ENCODE measurements at regions not wholly inside any gene's neighbourhood (a gene's known extent, or its start where the extent isn't known, plus 50 kb on each side); places are given as distances from the start of the nearest gene placed in this dataset.

DNA sequence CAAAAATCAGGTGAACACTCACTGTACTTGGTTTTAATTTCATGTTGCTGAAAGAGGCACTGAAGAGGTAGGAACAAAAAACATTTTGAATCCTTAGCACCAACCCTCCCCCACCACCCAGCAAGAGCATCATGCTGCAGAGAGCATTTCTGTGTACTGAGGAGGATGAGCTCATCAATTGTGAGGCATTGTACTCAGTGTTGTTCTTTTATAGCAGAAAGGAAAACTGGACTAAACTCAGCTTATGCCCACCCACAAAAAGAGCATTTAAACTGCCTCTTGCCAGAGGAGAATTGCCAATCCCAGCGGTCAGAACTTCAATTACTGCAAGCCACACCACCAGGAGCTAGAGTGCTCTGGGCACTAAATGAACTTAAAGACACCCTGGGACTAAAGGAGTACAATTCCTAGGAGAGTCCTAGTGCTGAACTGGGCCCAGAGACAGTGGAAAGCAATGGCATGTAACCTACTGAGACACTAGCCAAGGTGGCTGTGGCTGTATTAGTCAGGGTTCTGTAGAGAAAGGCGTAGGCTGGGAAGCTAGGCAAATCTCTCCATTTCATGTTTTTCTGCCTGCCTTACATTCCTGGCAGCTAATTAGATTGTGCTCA, 280.7 kb upstream of the KLHL4 start:
- peak in 18 of 42 donors; percentile 0 to 57 (median 17) for DNase-seq
- intact Hi-C loops (cut with DNase I) = no loop called here

- DNase-seq = no peak
- intact Hi-C loops (cut with DNase I) = no loop called here
Measured at GRCh38 chrX:87265518-87265917, 252.1 kb upstream of the KLHL4 start.

DNA sequence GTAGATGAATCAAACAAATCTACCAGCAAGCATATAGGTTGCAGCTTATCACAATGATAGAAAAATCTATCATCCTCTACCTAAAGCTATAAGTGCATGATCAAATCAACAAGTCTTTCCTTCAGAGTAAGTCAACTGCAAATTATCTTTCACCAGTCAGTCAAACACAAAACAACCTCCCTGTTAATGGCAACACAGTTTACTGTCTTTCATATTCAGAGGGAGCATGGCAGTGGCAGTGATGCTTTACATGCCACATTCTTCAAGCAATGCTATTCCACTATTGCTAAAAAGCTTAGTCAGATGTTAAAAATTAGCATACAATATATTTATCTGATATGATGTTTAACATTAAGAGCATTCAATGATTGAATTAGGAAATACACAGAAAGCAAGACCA, 245.1 kb upstream of the KLHL4 start:
- DNase-seq = no peak
- intact Hi-C loops (cut with DNase I) = no loop called here

GRCh38 chrX:87299563-87300160, 217.9 kb upstream of the KLHL4 start:
- intact Hi-C loops (cut with DNase I) = no loop called here
- peak in 10 of 42 donors; percentile 2 to 47 (median 12) for DNase-seq

DNA sequence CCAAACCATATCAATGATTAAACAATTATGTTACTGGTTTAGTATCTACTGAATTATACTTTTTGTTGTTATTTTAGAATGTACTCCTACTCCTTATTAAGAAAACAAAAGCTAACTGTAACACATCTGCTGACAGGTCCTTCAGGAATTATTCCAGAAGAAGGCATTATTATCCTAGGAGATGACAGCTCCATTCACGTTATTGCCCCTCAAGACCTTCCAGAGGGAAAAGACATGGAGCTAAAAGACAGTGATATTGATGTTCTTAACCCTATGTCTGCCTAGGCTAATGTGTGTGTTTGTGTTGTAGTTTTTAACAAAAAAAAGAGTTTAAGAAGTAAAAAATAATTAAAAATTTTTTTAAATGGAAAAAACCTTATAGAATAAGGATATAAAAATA, 206.8 kb upstream of the KLHL4 start:
- no peak for DNase-seq
- intact Hi-C loops (cut with DNase I) = no loop called here

- intact Hi-C loops (cut with DNase I) = no loop called here
- no peak for DNase-seq
Measured at GRCh38 chrX:87327267-87327666, 190.3 kb upstream of the KLHL4 start.

- no peak for DNase-seq
- intact Hi-C loops (cut with DNase I) = no loop called here
Measured at GRCh38 chrX:87337267-87337666, 180.3 kb upstream of the KLHL4 start.

GRCh38 chrX:87338510-87338909, 179.1 kb upstream of the KLHL4 start:
- peak in 1 of 42 donors; percentile 5 for DNase-seq
- intact Hi-C loops (cut with DNase I) = no loop called here

- no peak for DNase-seq
- intact Hi-C loops (cut with DNase I) = no loop called here
Measured at GRCh38 chrX:87370865-87371264, 146.7 kb upstream of the KLHL4 start.

DNA sequence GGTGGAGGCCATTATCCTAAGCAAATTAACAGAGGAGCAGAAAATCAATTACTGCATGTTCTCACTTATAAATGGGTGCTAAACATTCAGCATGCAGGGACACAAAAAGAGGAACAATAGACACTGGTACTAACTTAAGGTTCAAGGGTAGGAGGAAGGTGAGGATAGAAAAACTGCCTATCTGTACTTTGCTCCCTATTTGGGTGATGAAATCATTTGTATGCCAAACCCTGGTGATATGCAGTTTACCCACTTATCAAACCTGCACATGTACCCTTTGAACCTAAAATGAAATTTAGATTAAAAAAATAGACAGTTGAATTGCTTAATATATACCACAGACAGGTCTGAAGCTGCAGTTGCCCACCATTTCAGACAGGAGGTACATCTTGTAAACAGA, 143.3 kb upstream of the KLHL4 start:
- intact Hi-C loops (cut with DNase I) = no loop called here
- no peak for DNase-seq

GRCh38 chrX:87376896-87377295, 140.7 kb upstream of the KLHL4 start:
- intact Hi-C loops (cut with DNase I) = no loop called here
- DNase-seq = no peak

GRCh38 chrX:87388381-87388780, 129.2 kb upstream of the KLHL4 start:
- DNase-seq = no peak
- intact Hi-C loops (cut with DNase I) = no loop called here

GRCh38 chrX:87391742-87392141, 125.9 kb upstream of the KLHL4 start:
- intact Hi-C loops (cut with DNase I) = no loop called here
- DNase-seq = no peak

GRCh38 chrX:87392369-87392768, 125.2 kb upstream of the KLHL4 start:
- intact Hi-C loops (cut with DNase I) = no loop called here
- DNase-seq = peak in 1 of 42 donors; percentile 2

- intact Hi-C loops (cut with DNase I) = no loop called here
- DNase-seq = no peak
Measured at GRCh38 chrX:87397103-87397886, 120.3 kb upstream of the KLHL4 start.

- intact Hi-C loops (cut with DNase I) = no loop called here
Measured at GRCh38 chrX:87402256-87402655, 115.3 kb upstream of the KLHL4 start.

GRCh38 chrX:87403551-87403950, 114.1 kb upstream of the KLHL4 start:
- intact Hi-C loops (cut with DNase I) = no loop called here
- DNase-seq = no peak

More at GRCh38 chrX:87402256-87402655, 115.3 kb upstream of the KLHL4 start:
- no peak for DNase-seq

- DNase-seq = peak in 25 of 42 donors; percentile 0 to 73 (median 15)
- intact Hi-C loops (cut with DNase I) = no loop called here
Measured at GRCh38 chrX:87409113-87409841, 108.3 kb upstream of the KLHL4 start.

- DNase-seq = no peak
- intact Hi-C loops (cut with DNase I) = no loop called here
Measured at GRCh38 chrX:87425618-87426017, 92.0 kb upstream of the KLHL4 start.

DNA sequence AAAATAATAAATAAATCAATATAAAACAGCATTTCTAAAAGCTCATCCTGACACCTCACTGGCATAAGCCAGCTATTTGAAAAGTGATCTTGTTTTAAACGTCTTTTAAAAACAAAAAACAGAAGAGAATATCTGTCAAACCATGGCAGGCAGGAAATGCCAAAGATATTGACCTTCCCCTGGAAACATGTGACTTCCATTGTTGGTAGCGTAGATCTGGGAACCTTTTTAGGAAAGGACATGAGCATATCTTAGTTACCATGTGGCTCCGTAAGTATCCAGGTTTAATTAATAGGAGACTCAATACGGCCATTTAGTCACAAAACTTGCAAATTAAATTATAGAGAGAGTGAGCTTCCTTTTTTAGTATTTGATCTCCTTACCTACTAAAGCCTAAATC, 83.0 kb upstream of the KLHL4 start:
- no peak for DNase-seq
- intact Hi-C loops (cut with DNase I) = no loop called here
